T-cell (primary cell): ENCODE measurements at regions not wholly inside any gene's neighbourhood (a gene's known extent, or its start where the extent isn't known, plus 50 kb on each side); places are given as distances from the start of the nearest gene placed in this dataset.

Source experiments
- ATAC-seq, 4 experiments: fragments of 200-7000 bp in 3 of 4; fragments of 150-1000 bp in 1 of 4; cut with Tn5 transposase; replicated peaks in 1 of 4; 1 replicate in 3 of 4; 2 replicates in 1 of 4; pipeline ENCODE4 v1.10.0; 2021; ENCODE audit warnings: moderate library complexity in 3 of 4, mild to moderate bottlenecking in 2 of 4, moderate number of reproducible peaks in 1 of 4
- CTCF ChIA-PET, 2 donors: fragments of 300-600 bp; sonication (Branson Sonifier 250); formaldehyde crosslinking; loops; one replicate each; lab custom pipeline; 2022; ENCODE audit warnings: antibody characterized with exemption in 2 of 2; lab: Charles Lee
- POLR2A ChIA-PET, 2 donors: fragments of 300-600 bp; sonication (Branson Sonifier 250); formaldehyde crosslinking; loops; one replicate each; lab custom pipeline; 2022; ENCODE audit warnings: antibody characterized with exemption in 2 of 2; lab: Charles Lee
- DNase-seq, 35 experiments: peaks; one replicate each; pipeline versions ENCODE4 v3.0.0 to v3.0.0-alpha.2; 2013 to 2023
- H3K27ac ChIP-seq: one replicate; pipeline ENCODE4 v1.5.1; 2013; ENCODE audit warnings: low read length
- H3K27me3 ChIP-seq, 2 experiments: replicated peaks in 1 of 2; 1 replicate in 1 of 2; 2 replicates in 1 of 2; pipeline versions ENCODE4 v1.6.1 to v1.7.0; 2013; ENCODE audit warnings: low read length in 1 of 2, mixed read lengths in 1 of 2; ENCODE audit not compliant: control insufficient read depth in 2 of 2, insufficient read depth in 2 of 2; ENCODE audit errors: extremely low read depth in 1 of 2
- H3K36me3 ChIP-seq, 2 donors: 1 replicate in 1 of 2; 2 replicates in 1 of 2; pipeline versions ENCODE4 v1.6.1 to v1.7.0; 2013; ENCODE audit warnings: low read length in 1 of 2; ENCODE audit not compliant: control insufficient read depth in 2 of 2, insufficient read depth in 1 of 2; ENCODE audit errors: extremely low read depth in 1 of 2
- H3K4me1 ChIP-seq, 2 experiments: 1 replicate in 1 of 2; 2 replicates in 1 of 2; pipeline versions ENCODE4 v1.6.1 to v1.7.0; 2013; ENCODE audit warnings: low read length in 2 of 2, mixed read lengths in 1 of 2; ENCODE audit not compliant: insufficient read depth in 2 of 2, control insufficient read depth in 1 of 2; ENCODE audit errors: extremely low read depth in 1 of 2
- H3K4me3 ChIP-seq, 2 donors: 1 replicate in 1 of 2; 2 replicates in 1 of 2; pipeline versions ENCODE4 v1.5.1 to v1.7.0; 2013; ENCODE audit warnings: mild to moderate bottlenecking in 2 of 2, low read length in 1 of 2, moderate library complexity in 1 of 2; ENCODE audit not compliant: control insufficient read depth in 1 of 2; ENCODE audit errors: extremely low read depth in 1 of 2
- H3K9me3 ChIP-seq: 2 replicates; pipeline ENCODE4 v1.7.0; 2013
- H3K27ac Mint-ChIP-seq, 2 donors: one replicate each; pipeline ENCODE4 v1.8.0; 2020 to 2021; ENCODE audit warnings: mild to moderate bottlenecking in 2 of 2, mixed read lengths in 2 of 2
- H3K27me3 Mint-ChIP-seq, 2 donors: one replicate each; pipeline ENCODE4 v1.8.0; 2021 to 2022; ENCODE audit warnings: mixed read lengths in 2 of 2
- H3K36me3 Mint-ChIP-seq: one replicate; pipeline ENCODE4 v1.8.0; 2021; ENCODE audit warnings: mixed read lengths
- H3K4me1 Mint-ChIP-seq, 3 donors: one replicate each; pipeline ENCODE4 v1.8.0; 2020 to 2022; ENCODE audit warnings: mixed read lengths in 3 of 3, mild to moderate bottlenecking in 1 of 3
- H3K4me3 Mint-ChIP-seq, 3 donors: one replicate each; pipeline ENCODE4 v1.8.0; 2020 to 2022; ENCODE audit warnings: mild to moderate bottlenecking in 3 of 3, mixed read lengths in 3 of 3, moderate library complexity in 3 of 3
- H3K9me3 Mint-ChIP-seq, 3 donors: one replicate each; pipeline ENCODE4 v1.8.0; 2020 to 2022; ENCODE audit warnings: mixed read lengths in 3 of 3
- WGBS: methylation state at CpG from one replicate; pipeline ENCODE4 v1.1.5; 2013; ENCODE audit warnings: missing lambda C conversion rate; ENCODE audit not compliant: insufficient coverage; 5-methylcytosine and 5-hydroxymethylcytosine counted together

DNA sequence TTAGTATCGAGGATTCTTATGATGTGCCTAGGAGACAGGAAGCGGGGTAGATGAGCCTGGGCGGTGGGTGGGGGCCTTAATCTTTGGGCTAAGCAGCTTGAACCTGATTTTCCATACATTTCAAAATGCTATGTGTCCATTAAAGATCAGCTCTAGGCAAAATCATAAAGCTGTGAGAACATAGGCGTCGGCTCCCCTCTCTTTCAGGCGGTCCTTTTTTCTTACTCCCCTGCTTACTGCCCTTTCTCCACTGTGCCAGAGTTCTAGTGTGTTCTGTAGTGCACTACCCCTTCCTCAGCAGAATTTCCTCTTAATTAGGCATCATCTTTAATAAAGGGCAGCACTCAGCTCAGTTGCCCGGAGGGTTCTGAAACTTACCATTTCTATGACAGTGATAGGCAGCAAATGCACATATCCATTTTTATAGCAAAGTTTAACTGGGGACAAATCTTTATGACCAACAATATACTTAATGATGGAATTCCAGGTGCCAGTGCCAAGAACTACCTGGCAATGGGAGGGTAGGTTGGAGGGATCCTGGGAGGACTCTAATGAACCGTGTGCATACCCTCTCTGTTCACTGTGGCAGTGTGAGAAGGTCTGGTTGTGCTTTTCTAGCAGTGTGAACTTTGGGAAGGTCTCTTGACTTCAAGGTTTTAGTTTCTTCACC, 404.5 kb upstream of the TPM1 start:
- Mint-ChIP-seq H3K27me3 (peaks cover 3 to 7% of the 10 kb centered on the region in 2 donors), H3K4me3 (no peak overlapping the region), H3K4me1 (no peaks in the 10 kb centered on the region), H3K36me3 (no peaks in the 10 kb centered on the region), H3K27ac (no peak overlapping the region), H3K9me3 (no peaks in the 10 kb centered on the region)
- Histone ChIP-seq H3K4me1 (no peaks in the 10 kb centered on the region), H3K4me3 (no peak overlapping the region), H3K27me3 (peaks cover 0 to 4% of the 10 kb centered on the region in 2 experiments), H3K9me3 (no peaks in the 10 kb centered on the region), H3K27ac (no peak overlapping the region), H3K36me3 (no peaks in the 10 kb centered on the region)
- no peak for DNase-seq
- ChIA-PET POLR2A (no interaction called here), CTCF (interaction anchor here in 1 of 2 donors (0.5 kb wide), 1 partner anchor 42 kb away, joined by 4 read pairs; no protein-coding TSS in a partner anchor)
- WGBS = 100% methylated on average over 5 of the region's 8 CpGs
- no peak for ATAC-seq

DNA sequence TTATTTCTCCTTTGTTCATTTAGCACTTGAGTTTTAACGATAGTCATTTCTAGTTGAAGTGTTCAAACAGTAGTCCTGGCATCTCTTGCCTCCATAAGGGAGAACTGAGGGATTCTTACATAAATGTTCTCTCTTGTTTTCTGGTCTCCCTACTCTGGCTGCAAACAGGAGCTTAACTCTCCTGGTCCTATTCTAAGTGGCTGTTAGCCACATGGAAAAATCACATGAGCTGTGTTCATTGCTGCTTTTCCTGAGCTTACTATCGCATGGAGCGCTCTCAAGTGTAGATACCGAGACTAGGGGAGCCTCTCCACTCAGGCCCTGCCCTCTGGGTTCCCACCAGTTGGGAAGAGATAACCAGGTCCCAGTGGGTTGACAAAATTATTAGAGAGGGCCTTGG, 403.1 kb upstream of the TPM1 start:
- no peak overlapping the region for H3K4me3 ChIP-seq
- no peaks in the 10 kb centered on the region for H3K9me3 ChIP-seq
- H3K36me3 ChIP-seq = no peaks in the 10 kb centered on the region
- peaks cover 3 to 9% of the 10 kb centered on the region in 2 donors for H3K27me3 Mint-ChIP-seq
- H3K9me3 Mint-ChIP-seq = no peaks in the 10 kb centered on the region
- WGBS = 100% methylated on average over 1 of the region's 4 CpGs
- DNase-seq (no peak), ATAC-seq (no peak)
- H3K36me3 Mint-ChIP-seq = no peaks in the 10 kb centered on the region
- ChIA-PET CTCF (no interaction called here), POLR2A (no interaction called here)
- no peaks in the 10 kb centered on the region for H3K4me1 ChIP-seq
- no peak overlapping the region for H3K4me3 Mint-ChIP-seq
- no peaks in the 10 kb centered on the region for H3K4me1 Mint-ChIP-seq
- peaks cover 0 to 4% of the 10 kb centered on the region in 2 experiments for H3K27me3 ChIP-seq
- no peak overlapping the region for H3K27ac Mint-ChIP-seq
- no peak overlapping the region for H3K27ac ChIP-seq

DNA sequence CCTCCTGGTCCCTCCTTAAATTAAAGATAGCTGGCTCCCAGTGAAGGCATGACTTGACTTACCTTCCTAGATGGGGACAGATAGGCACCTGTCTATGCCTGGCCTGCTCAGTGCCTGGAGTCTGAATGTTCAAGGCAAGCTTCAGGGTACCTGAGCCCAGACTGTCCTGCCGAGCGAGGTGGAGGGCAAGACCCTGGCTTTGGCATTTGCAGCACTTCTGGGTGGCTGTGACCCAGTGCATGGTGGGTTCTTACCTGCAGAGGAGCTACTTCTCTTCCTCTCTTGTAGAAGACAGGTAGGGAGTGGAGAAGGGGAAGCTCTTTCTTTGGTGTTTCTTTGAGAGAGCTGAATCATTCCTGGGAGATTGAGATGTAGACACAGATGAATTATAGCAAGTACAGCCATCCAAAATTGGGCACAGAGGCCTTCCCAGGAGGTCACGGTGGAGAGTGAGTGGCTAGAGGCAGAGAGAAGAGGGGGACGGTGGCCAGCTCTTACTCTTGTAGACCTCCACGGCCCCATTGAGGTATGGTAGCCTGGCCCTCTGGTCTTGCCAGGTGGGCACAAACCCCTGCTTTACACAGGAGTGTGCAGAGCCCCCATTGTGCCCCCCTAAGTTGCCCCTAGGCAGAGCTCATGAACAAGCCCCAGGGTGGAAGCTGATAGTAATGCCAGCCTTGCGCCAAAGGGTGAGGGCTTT, 402.5 kb upstream of the TPM1 start:
- ATAC-seq = no peak
- H3K36me3 Mint-ChIP-seq = no peaks in the 10 kb centered on the region
- no peaks in the 10 kb centered on the region for H3K4me1 Mint-ChIP-seq
- H3K9me3 ChIP-seq = no peaks in the 10 kb centered on the region
- no peak overlapping the region for H3K4me3 ChIP-seq
- WGBS = 62% methylated on average over 5 of the region's 6 CpGs
- H3K27me3 Mint-ChIP-seq = peaks cover 3 to 9% of the 10 kb centered on the region in 2 donors
- CTCF ChIA-PET = no interaction called here
- H3K27ac ChIP-seq = no peak overlapping the region
- H3K4me1 ChIP-seq = no peaks in the 10 kb centered on the region
- H3K36me3 ChIP-seq = no peaks in the 10 kb centered on the region
- H3K27me3 ChIP-seq = peaks cover 0 to 4% of the 10 kb centered on the region in 2 experiments
- POLR2A ChIA-PET = no interaction called here
- no peak for DNase-seq
- no peak overlapping the region for H3K27ac Mint-ChIP-seq
- no peaks in the 10 kb centered on the region for H3K9me3 Mint-ChIP-seq
- H3K4me3 Mint-ChIP-seq = no peak overlapping the region

DNA sequence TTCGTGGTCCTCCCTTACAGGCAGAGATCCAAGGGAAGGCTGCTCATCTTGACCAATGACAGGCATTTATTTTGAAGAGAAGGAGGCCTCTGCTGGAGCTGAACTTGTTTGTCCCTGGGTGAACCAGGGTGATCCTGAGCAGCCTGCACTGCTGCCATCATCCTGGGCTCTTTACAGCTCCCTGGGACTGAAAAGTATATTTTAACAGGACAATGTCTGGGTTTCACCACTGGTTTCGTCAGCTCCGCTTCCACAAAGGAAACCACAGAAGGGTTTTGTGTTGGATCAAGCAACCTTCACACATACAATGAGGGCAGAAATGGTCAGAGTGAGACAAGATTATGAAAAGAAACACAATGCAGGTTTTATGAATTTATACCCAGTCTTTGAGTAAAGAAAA, 400.7 kb upstream of the TPM1 start:
- ChIA-PET POLR2A (no interaction called here), CTCF (interaction anchor here in 1 of 2 donors (0.5 kb wide), 1 partner anchor 190 kb away, joined by 3 read pairs; no protein-coding TSS in a partner anchor)
- H3K4me3 Mint-ChIP-seq = no peak overlapping the region
- no peak overlapping the region for H3K27ac Mint-ChIP-seq
- ATAC-seq (no peak), DNase-seq (no peak)
- H3K4me1 Mint-ChIP-seq = no peaks in the 10 kb centered on the region
- no peak overlapping the region for H3K4me3 ChIP-seq
- no peaks in the 10 kb centered on the region for H3K36me3 Mint-ChIP-seq
- no peaks in the 10 kb centered on the region for H3K4me1 ChIP-seq
- peaks cover 0 to 4% of the 10 kb centered on the region in 2 experiments for H3K27me3 ChIP-seq
- H3K9me3 Mint-ChIP-seq = no peaks in the 10 kb centered on the region
- H3K36me3 ChIP-seq = no peaks in the 10 kb centered on the region
- peaks cover 3 to 9% of the 10 kb centered on the region in 2 donors for H3K27me3 Mint-ChIP-seq
- H3K9me3 ChIP-seq = no peaks in the 10 kb centered on the region
- no peak overlapping the region for H3K27ac ChIP-seq
- 50% methylated on average over 1 of the region's 3 CpGs for whole genome bisulfite sequencing

DNA sequence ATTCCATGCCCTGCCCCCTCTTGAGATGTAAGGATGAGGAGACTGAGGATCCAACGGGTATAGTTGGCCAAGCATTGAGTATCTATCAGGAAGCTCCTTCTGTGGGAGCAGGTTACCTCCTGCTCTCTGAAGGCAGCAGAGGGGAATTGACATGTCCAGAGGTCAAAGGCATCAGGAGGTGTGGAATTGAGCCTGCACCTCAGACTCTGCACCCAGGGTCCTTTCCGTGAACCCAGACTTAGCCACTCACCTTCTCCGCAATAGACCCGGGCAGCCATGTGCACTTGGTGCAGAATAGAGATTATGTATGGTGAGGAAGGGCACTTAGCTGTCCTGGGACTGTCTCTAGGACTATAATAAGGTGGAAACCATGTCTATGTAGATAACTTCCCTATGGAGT, 399.0 kb upstream of the TPM1 start:
- Histone ChIP-seq H3K36me3 (no peaks in the 10 kb centered on the region), H3K9me3 (no peaks in the 10 kb centered on the region), H3K4me1 (no peaks in the 10 kb centered on the region), H3K4me3 (no peak overlapping the region), H3K27me3 (peaks cover 0 to 4% of the 10 kb centered on the region in 2 experiments), H3K27ac (no peak overlapping the region)
- Mint-ChIP-seq H3K9me3 (no peaks in the 10 kb centered on the region), H3K27me3 (peaks cover 3 to 8% of the 10 kb centered on the region in 2 donors), H3K4me1 (no peaks in the 10 kb centered on the region), H3K4me3 (no peak overlapping the region), H3K36me3 (no peaks in the 10 kb centered on the region), H3K27ac (no peak overlapping the region)
- ChIA-PET POLR2A (no interaction called here), CTCF (no interaction called here)
- ATAC-seq (no peak), DNase-seq (no peak)
- 100% methylated on average over 1 of the region's 4 CpGs for WGBS

DNA sequence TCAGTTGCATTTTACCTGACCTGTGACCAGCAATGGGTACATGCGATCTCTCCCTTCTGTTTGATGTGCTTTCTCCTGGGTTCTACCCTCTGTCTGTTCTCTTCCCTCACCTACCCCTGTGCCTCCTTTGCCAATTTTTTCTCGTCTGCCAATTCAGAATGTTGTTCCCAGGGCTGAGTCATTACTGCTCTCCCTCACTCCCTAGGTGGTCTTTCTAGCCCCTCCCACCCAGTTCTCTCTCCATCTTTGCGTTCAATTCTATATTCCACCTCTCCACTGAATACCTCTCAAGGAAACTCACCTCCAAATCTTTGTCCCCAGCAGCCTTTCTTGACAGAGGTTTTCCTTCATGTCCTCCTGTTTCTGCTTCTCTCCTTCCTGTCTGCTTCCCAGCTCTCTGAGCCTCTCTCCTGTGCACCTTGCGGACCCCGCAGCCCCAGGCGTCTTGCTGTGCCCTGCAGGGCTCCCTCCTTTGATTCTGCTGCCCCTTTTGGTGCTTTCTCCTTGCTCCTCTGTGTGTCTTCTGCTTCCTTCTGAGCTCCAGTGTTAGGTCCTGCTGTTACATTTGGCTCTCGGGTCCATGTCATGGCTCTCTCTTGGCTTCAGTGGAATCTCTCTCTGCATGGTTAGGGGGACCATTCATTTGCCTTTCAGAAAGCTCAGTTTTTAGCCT, 398.2 kb upstream of the TPM1 start:
- H3K27me3 ChIP-seq = peaks cover 0 to 7% of the 10 kb centered on the region in 2 experiments
- Mint-ChIP-seq H3K4me3 (no peak overlapping the region), H3K4me1 (no peaks in the 10 kb centered on the region), H3K9me3 (no peaks in the 10 kb centered on the region), H3K27me3 (peaks cover 3 to 9% of the 10 kb centered on the region in 2 donors), H3K27ac (peak overlapping the region in 1 of 2 donors; percentile 15), H3K36me3 (no peaks in the 10 kb centered on the region)
- H3K9me3 ChIP-seq = no peaks in the 10 kb centered on the region
- H3K27ac ChIP-seq = no peak overlapping the region
- 86% methylated on average over 7 of the region's 7 CpGs for WGBS
- no peaks in the 10 kb centered on the region for H3K36me3 ChIP-seq
- no peaks in the 10 kb centered on the region for H3K4me1 ChIP-seq
- CTCF ChIA-PET = no interaction called here
- POLR2A ChIA-PET = no interaction called here
- H3K4me3 ChIP-seq = no peak overlapping the region
- DNase-seq = no peak
- ATAC-seq = no peak
